Tibial nerve (tissue), 3 donors: ENCODE measurements at regions not wholly inside any gene's neighbourhood (a gene's known extent, or its start where the extent isn't known, plus 50 kb on each side); places are given as distances from the start of the nearest gene placed in this dataset.

Experiments
- CTCF ChIP-seq, 5 experiments: fragments of 200-600 bp in 3 of 5; fragments of 450-650 bp in 2 of 5; sonication (generic) in 3 of 5; IDR thresholded peaks; one replicate each; pipeline ENCODE4 v1.5.1; 2016 to 2019; ENCODE audit warnings: antibody characterized with exemption in 5 of 5, mild to moderate bottlenecking in 3 of 5, moderate library complexity in 2 of 5
- POLR2A ChIP-seq, 2 donors: fragments of 450-650 bp; IDR thresholded peaks; one replicate each; pipeline ENCODE4 v1.6.1; 2017; ENCODE audit warnings: antibody characterized with exemption in 2 of 2, mild to moderate bottlenecking in 2 of 2, moderate library complexity in 2 of 2

GRCh38 chr6:117761610-117762009 lies 86.3 kb downstream of the NUS1 start:
- TF ChIP-seq CTCF (IDR thresholded peaks at IDR 0.05) (no peak), POLR2A (IDR thresholded peaks at IDR 0.05) (no peak)
